ENCODE measurements at regions not wholly inside any gene's neighbourhood (a gene's known extent, or its start where the extent isn't known, plus 50 kb on each side); places are given as distances from the start of the nearest gene placed in this dataset.

DNA sequence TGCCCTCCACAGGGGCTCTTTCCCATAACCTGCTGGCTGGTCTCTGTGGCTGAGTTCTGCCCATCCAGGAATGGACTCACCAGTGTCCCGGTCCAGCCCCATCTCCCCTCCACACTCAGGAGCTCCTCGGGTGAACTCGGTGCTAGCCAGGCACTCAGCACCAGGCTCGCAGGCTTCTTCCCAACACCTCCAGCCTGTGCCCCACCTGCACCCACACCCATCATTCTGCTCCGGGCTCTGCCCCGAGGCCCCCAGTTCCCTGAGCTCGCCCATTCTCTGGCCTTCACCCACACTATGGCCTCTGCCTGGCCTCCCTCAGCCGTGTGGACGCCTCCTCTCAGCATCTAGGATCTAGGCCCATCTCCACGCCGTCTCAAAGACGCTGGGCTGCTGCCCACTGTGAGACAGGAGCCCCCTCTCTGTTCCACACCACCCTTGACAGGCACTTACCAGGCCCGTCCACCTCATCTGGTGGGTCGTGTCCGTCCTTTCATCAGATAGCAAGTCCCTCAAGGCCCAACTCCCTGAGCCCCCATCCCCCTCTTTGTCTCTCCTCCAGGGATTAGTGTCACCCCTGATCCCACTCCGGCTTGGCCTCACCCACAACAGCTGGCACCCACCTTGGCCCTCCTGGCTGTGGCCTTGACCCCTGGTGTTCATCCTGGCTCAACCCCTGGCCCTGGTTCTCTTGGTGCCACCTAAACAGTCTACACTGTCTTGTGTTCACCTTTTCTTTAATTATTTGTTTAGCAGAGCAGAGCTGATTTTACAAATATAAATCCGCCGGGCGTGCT, 76.0 kb upstream of the FAM20C start:
- TF ChIP-seq, protein P1, sequence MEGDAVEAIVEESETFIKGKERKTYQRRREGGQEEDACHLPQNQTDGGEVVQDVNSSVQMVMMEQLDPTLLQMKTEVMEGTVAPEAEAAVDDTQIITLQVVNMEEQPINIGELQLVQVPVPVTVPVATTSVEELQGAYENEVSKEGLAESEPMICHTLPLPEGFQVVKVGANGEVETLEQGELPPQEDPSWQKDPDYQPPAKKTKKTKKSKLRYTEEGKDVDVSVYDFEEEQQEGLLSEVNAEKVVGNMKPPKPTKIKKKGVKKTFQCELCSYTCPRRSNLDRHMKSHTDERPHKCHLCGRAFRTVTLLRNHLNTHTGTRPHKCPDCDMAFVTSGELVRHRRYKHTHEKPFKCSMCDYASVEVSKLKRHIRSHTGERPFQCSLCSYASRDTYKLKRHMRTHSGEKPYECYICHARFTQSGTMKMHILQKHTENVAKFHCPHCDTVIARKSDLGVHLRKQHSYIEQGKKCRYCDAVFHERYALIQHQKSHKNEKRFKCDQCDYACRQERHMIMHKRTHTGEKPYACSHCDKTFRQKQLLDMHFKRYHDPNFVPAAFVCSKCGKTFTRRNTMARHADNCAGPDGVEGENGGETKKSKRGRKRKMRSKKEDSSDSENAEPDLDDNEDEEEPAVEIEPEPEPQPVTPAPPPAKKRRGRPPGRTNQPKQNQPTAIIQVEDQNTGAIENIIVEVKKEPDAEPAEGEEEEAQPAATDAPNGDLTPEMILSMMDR (IDR thresholded peaks at IDR 0.05; ENCODE audit: low read depth, low read length) = no peak

DNA sequence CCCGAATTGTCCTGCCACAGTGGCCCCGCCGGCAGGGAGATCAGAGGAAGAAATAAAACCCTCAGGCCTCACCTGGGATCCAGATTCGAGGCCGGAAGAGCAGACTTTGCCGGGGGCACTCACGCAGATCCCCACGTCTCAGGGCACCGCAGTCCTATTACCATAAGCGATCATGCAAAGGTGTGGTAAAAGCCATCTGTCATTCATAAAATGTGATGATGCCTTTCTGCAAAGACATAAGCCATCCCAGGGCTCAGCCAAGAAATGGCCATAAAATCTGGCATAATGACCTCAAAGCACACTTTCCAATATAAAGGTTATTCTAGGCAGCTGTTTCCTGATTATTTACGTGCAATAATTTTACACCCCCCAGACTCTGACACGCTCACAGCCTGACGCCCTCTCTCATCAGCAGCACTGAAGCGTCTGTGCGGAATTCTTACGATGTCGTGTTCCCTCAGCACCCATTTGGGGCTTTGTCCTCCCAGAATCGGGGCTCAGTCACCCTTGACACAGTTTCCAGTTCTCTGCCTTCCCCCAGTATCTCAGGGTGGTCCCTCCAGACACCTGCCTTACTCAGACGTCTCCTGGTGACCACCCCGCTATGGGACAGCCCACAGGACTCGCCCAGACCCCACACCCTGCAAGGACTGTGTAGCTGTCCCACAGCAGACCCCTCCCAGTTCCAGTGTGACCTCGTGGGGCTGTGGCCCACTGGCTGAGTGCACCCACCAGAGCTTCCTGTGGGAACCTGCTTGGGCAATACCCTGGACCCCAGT, 74.3 kb upstream of the FAM20C start:
- no peak overlapping the region for H3K4me3 ChIP-seq (ENCODE audit: low read depth, low read length)
- TF ChIP-seq, protein P1 (IDR thresholded peaks at IDR 0.05; ENCODE audit: low read depth, low read length) = no peak

More for the DNA sequence above, 76.0 kb upstream of the FAM20C start:
- H3K4me3 ChIP-seq (ENCODE audit: low read depth, low read length) = no peak overlapping the region

DNA sequence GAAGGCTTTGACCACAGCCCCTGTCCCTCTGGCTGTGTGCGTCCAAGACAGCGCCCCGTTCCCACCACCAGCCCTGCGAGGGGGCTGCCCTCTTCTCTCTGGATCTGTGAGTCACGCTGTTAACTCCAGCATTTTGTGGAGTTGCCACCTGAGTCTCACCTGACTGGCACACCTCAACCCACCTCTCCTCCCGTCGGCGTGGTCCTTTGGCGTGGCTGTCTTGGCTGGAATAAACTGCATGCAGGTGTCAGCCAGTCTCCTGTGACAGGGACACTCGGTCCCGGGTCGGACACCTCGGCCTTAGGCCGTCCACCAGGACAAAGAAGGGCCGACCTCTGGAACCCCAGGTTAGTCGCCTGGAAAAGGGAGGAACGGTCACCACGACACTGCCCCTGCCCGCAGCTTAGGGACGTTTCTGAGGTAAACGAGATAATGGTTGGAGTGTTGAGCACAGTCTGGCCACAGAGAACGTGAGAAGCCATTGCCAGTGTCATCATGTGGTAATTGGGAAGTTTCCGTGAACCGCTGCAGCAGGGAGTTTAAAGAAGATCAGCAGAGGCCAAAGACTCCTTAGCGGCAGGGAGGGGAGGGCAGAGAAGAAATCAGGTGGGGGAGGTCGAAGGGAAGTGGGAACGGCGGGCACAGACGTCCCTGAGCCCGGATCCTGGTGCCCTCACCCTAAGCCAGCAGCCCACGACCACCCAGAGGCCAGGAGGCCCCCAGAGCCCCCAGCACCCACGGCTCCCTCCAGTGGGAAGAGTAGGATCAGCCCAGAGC, 73.6 kb upstream of the FAM20C start:
- TF ChIP-seq, protein P1 (IDR thresholded peaks at IDR 0.05; ENCODE audit: low read depth, low read length) = no peak
- no peak overlapping the region for H3K4me3 ChIP-seq (ENCODE audit: low read depth, low read length)

DNA sequence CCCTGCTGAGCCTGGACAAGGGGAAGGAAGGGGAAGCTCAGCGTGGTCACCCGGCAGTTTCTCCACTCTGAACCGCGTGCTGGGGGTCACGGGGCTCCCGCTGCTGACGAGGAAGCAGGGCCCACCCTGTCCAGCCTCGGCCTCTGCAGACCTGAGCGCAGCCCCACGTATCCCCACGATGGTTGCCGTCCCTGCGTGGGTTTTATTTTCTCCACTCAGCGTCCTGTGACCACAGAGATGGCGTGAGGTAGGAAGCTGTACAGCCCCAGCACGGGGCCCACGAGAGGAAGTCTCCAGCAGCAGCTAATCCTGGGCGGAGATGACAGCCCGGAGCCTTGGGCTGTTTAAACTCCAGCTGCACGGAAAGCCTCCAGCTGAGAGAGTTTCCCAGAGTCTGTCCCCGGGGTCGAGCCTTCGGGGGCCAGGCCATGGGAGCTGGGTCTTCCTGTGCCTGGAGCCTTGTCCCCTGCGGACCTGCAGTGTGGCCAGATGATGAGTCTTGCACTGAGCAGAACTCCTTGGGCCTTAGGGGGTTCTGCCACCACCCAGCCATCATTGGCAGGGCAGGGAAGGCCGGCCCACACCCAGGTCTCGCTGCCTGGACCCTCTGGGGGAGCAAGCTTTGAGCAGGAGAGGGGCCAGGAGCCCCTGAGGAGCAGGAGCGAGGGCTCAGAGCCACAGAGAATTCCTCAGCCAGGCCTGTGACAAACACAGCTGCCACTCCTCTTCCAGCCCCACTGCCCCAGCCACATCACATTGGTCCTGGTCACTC, 72.8 kb upstream of the FAM20C start:
- H3K4me3 ChIP-seq (ENCODE audit: low read depth, low read length) = no peak overlapping the region
- TF ChIP-seq, protein P1 (IDR thresholded peaks at IDR 0.05; ENCODE audit: low read depth, low read length) = no peak

DNA sequence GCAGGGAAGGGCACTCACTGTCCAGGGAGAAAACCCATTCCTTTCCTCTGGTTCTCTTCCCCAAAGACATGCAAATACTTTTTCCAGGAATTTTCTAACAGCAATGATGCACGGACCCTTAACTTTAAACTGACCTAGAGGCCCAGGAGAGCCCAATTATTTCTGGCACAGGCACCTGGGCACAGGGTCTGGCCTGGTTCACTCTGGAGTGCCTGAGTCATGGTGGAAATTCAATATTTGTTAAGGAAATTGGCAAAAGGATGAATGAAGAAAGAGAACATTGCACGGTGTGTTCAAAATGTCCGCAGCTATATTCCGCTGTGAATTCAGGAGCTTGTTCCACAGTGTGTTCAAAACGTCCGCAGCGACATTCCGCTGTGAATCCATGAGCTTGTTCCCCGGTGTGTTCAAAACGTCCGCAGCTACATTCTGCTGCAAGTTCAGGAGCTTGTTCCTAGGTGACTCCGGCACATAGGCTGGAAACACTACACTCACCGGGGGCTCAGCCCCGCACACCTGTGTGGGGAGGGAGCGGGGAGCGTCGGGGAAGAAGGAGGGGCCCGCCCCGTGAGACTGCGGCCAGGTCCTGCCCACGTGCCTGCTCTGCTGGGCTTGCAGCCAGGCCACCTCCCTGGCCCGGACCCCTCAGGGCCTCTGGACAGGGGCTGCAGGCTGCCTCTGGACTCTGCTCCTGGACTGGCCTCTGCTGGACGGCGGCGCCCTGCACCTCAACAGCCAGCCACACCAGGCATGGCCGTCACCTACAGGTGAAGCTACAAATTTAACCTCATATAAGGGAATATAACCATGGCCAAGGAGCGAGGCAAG, 72.0 kb upstream of the FAM20C start:
- H3K4me3 ChIP-seq (ENCODE audit: low read depth, low read length) = no peak overlapping the region
- TF ChIP-seq, protein P1 (IDR thresholded peaks at IDR 0.05; ENCODE audit: low read depth, low read length) = no peak

Measured in WI38 (cell line).